ENCODE measurements at regions not wholly inside any gene's neighbourhood (a gene's known extent, or its start where the extent isn't known, plus 50 kb on each side); places are given as distances from the start of the nearest gene placed in this dataset.

DNA sequence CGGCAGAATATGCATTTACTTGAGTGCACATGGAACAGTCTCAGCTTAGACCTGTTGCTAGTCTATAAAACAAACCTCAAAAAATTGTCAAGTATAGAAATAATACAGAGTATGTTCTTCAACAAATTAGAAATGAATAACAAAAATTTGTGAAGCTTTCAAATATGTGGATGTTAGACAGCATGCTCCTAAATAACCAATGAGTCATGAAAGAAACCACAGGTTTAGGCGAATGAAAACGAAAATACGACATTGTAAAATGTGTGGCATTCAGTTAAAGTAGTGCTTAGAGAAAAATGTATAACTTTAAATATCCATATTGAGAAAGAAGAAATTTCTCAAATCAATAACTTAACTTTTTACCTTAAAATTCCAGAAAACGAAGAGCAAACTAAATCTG is 760.0 kb upstream of the SORCS1 start:
- Mint-ChIP-seq H3K9me3 (peaks cover under 1% of the 10 kb centered on the region; the same call in 2 of the 3 replicates), H3K27ac (no peak overlapping the region), H3K27me3 (ENCODE audit: insufficient read depth, low read depth, poor library complexity) (peaks cover 5% of the 10 kb centered on the region), H3K36me3 (ENCODE audit: low read depth) (peaks cover 9% of the 10 kb centered on the region; the same call in 1 of the 3 replicates), H3K4me3 (no peak overlapping the region), H3K4me1 (peaks cover 16% of the 10 kb centered on the region; the same call in 2 of the 3 replicates)
- Histone ChIP-seq H3K4me2 (no peak overlapping the region), H3K4me1 (ENCODE audit: insufficient read depth) (peaks cover 17% of the 10 kb centered on the region), H3K27ac (ENCODE audit: low read depth) (no peak overlapping the region), H3K27me3 (ENCODE audit: insufficient read depth) (no peaks in the 10 kb centered on the region), H2AFZ (no peak overlapping the region), H3K36me3 (ENCODE audit: insufficient read depth) (no peaks in the 10 kb centered on the region), H3F3A (replicated peaks; ENCODE audit: low read depth) (no peaks in the 10 kb centered on the region), H3K9me2 (ENCODE audit: insufficient read depth) (no peaks in the 10 kb centered on the region), H4K20me1 (replicated peaks; ENCODE audit: insufficient read depth) (no peaks in the 10 kb centered on the region), H3K4me3 (no peak overlapping the region), H3K79me2 (replicated peaks; ENCODE audit: insufficient read depth) (no peaks in the 10 kb centered on the region)
- ATAC-seq, result no peak
- no peak for DNase-seq (ENCODE audit: low spot score)
- TF ChIP-seq, protein P1, sequence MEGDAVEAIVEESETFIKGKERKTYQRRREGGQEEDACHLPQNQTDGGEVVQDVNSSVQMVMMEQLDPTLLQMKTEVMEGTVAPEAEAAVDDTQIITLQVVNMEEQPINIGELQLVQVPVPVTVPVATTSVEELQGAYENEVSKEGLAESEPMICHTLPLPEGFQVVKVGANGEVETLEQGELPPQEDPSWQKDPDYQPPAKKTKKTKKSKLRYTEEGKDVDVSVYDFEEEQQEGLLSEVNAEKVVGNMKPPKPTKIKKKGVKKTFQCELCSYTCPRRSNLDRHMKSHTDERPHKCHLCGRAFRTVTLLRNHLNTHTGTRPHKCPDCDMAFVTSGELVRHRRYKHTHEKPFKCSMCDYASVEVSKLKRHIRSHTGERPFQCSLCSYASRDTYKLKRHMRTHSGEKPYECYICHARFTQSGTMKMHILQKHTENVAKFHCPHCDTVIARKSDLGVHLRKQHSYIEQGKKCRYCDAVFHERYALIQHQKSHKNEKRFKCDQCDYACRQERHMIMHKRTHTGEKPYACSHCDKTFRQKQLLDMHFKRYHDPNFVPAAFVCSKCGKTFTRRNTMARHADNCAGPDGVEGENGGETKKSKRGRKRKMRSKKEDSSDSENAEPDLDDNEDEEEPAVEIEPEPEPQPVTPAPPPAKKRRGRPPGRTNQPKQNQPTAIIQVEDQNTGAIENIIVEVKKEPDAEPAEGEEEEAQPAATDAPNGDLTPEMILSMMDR (conservative IDR thresholded peaks at IDR 0.05; ENCODE audit: low read depth in 2 of 2), result no peak
- TF ChIP-seq ZNF114 (CRISPR knock-in tag; IDR thresholded peaks at IDR 0.05), result no peak
- TF ChIP-seq POLR2AphosphoS5 (IDR thresholded peaks at IDR 0.05; ENCODE audit: low read depth), result no peak
- TF ChIP-seq, protein P2, sequence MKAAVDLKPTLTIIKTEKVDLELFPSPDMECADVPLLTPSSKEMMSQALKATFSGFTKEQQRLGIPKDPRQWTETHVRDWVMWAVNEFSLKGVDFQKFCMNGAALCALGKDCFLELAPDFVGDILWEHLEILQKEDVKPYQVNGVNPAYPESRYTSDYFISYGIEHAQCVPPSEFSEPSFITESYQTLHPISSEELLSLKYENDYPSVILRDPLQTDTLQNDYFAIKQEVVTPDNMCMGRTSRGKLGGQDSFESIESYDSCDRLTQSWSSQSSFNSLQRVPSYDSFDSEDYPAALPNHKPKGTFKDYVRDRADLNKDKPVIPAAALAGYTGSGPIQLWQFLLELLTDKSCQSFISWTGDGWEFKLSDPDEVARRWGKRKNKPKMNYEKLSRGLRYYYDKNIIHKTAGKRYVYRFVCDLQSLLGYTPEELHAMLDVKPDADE (IDR thresholded peaks at IDR 0.05), result no peak
- no peak for TF ChIP-seq STAT1 (IDR thresholded peaks at IDR 0.05; ENCODE audit: unreplicated experiment)
- TF ChIP-seq NANOG (IDR thresholded peaks at IDR 0.05; ENCODE audit: borderline replicate concordance), result no peak
- TF ChIP-seq EZH2phosphoT487 (IDR thresholded peaks at IDR 0.05; ENCODE audit: unreplicated experiment), result no peak
- TF ChIP-seq EZH2 (IDR thresholded peaks at IDR 0.05; ENCODE audit: low read depth, unreplicated experiment), result no peak
- TF ChIP-seq, protein P3, sequence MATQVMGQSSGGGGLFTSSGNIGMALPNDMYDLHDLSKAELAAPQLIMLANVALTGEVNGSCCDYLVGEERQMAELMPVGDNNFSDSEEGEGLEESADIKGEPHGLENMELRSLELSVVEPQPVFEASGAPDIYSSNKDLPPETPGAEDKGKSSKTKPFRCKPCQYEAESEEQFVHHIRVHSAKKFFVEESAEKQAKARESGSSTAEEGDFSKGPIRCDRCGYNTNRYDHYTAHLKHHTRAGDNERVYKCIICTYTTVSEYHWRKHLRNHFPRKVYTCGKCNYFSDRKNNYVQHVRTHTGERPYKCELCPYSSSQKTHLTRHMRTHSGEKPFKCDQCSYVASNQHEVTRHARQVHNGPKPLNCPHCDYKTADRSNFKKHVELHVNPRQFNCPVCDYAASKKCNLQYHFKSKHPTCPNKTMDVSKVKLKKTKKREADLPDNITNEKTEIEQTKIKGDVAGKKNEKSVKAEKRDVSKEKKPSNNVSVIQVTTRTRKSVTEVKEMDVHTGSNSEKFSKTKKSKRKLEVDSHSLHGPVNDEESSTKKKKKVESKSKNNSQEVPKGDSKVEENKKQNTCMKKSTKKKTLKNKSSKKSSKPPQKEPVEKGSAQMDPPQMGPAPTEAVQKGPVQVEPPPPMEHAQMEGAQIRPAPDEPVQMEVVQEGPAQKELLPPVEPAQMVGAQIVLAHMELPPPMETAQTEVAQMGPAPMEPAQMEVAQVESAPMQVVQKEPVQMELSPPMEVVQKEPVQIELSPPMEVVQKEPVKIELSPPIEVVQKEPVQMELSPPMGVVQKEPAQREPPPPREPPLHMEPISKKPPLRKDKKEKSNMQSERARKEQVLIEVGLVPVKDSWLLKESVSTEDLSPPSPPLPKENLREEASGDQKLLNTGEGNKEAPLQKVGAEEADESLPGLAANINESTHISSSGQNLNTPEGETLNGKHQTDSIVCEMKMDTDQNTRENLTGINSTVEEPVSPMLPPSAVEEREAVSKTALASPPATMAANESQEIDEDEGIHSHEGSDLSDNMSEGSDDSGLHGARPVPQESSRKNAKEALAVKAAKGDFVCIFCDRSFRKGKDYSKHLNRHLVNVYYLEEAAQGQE (IDR thresholded peaks at IDR 0.05; ENCODE audit: unreplicated experiment), result no peak
- no peak for TF ChIP-seq CREB1 (CRISPR knock-in tag; IDR thresholded peaks at IDR 0.05; ENCODE audit: low read depth)
- TF ChIP-seq ZNF331 (CRISPR knock-in tag; IDR thresholded peaks at IDR 0.05; ENCODE audit: low read depth), result no peak
- TF ChIP-seq JUNB (IDR thresholded peaks at IDR 0.05; ENCODE audit: unreplicated experiment), result no peak
- no peak for TF ChIP-seq ZNF462 (CRISPR knock-in tag; IDR thresholded peaks at IDR 0.05)

Measured in GM23338 (cell line).